ENCODE measurements at regions not wholly inside any gene's neighbourhood (a gene's known extent, or its start where the extent isn't known, plus 50 kb on each side); places are given as distances from the start of the nearest gene placed in this dataset.
A peak's percentile ranks its signal among the peaks of the same experiment; 100 is the strongest.

DNA sequence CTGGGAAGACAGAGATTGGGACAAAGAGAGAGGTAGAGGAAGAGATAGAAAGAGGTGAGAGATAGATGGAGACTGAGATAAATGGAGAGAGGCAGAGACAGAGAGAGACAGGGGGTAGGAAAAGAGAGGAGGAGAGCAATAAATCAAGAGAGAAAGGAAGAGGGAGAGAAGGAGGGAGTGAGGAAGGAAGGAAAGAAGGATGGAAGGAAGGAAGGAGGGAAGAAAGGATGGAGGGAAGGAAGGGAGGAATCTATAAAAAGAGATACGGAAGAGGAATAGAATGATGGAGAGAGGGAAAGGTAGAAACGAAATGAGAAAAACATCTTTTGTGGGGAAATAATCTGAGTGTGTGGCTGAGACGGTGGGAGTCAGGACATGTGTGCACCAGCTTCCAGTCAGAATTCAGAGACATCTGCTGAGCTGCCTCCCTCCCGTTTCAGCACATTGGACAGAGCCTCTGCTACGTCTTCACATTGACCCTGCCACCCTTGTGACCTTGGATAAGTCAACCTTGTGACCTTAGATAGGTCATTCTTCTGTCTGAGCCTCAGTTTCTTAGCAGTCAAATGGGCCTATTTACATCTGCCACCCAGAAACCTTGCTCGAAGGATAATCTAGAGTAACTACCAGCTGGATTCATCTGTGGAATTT lies 417.8 kb downstream of the MIAT start:
- peak; percentile 49 for DNase-seq
- no peaks in the 10 kb centered on the region for H3K79me2 ChIP-seq (ENCODE audit: insufficient read depth, low read length)
- peaks cover 59% of the 10 kb centered on the region for H3K27me3 Mint-ChIP-seq (ENCODE audit: low read depth)

More for the DNA sequence above, 417.8 kb downstream of the MIAT start:
- no peak overlapping the region for H2AFZ ChIP-seq (ENCODE audit: low read length)
- no peak overlapping the region for H3K14ac ChIP-seq (ENCODE audit: insufficient read depth, low read length)
- no peak overlapping the region for H2BK120ac ChIP-seq (ENCODE audit: low read depth, low read length, poor library complexity, severe bottlenecking)
- H3K27me3 ChIP-seq (ENCODE audit: insufficient read depth, low read length): no peaks in the 10 kb centered on the region
- H3T11ph ChIP-seq (ENCODE audit: low read length): no peak overlapping the region
- H3K4ac ChIP-seq (ENCODE audit: low read depth, low read length): no peak overlapping the region
- no peak overlapping the region for H3K9ac ChIP-seq (ENCODE audit: extremely low read depth, insufficient read length, low read length)
- H3K23ac ChIP-seq (ENCODE audit: insufficient read length, low read depth, low read length): no peak overlapping the region
- no peak overlapping the region for H4K5ac ChIP-seq (ENCODE audit: insufficient read length, low read depth, low read length)
- Mint-ChIP-seq H3K27ac (no peak overlapping the region; a peak in 1 of 7 replicates), H3K9me3 (no peaks in the 10 kb centered on the region), H3K4me3 (no peak overlapping the region), H3K36me3 (ENCODE audit: insufficient read depth in 1 of 3, low read depth in 3 of 3) (no peaks in the 10 kb centered on the region), H3K4me1 (0 out of 4 replicates have a peak, but pooled peaks cover 0 to 2% of the 10 kb centered on the region in 2 experiments)
- H3K56ac ChIP-seq (ENCODE audit: insufficient read length, low read depth, low read length): no peak overlapping the region
- H3K23me2 ChIP-seq (ENCODE audit: insufficient read length, low read depth, low read length, poor library complexity, severe bottlenecking): no peaks in the 10 kb centered on the region
- no peaks in the 10 kb centered on the region for H3K79me1 ChIP-seq (ENCODE audit: insufficient read depth, low read depth, low read length, poor library complexity, severe bottlenecking)
- H4K20me1 ChIP-seq (ENCODE audit: control insufficient read depth, insufficient read depth, insufficient read length): no peaks in the 10 kb centered on the region
- H4K91ac ChIP-seq (ENCODE audit: insufficient read length, low read depth, low read length): no peak overlapping the region
- no peaks in the 10 kb centered on the region for H3K9me3 ChIP-seq (ENCODE audit: control insufficient read depth, low read depth, low read length)
- H4K8ac ChIP-seq (replicated peaks; ENCODE audit: insufficient read length, low read depth, low read length): no peak overlapping the region
- TF ChIP-seq, protein P1, sequence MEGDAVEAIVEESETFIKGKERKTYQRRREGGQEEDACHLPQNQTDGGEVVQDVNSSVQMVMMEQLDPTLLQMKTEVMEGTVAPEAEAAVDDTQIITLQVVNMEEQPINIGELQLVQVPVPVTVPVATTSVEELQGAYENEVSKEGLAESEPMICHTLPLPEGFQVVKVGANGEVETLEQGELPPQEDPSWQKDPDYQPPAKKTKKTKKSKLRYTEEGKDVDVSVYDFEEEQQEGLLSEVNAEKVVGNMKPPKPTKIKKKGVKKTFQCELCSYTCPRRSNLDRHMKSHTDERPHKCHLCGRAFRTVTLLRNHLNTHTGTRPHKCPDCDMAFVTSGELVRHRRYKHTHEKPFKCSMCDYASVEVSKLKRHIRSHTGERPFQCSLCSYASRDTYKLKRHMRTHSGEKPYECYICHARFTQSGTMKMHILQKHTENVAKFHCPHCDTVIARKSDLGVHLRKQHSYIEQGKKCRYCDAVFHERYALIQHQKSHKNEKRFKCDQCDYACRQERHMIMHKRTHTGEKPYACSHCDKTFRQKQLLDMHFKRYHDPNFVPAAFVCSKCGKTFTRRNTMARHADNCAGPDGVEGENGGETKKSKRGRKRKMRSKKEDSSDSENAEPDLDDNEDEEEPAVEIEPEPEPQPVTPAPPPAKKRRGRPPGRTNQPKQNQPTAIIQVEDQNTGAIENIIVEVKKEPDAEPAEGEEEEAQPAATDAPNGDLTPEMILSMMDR (conservative IDR thresholded peaks at IDR 0.05): no peak
- H3K4me1 ChIP-seq (ENCODE audit: insufficient read depth, low read length): no peaks in the 10 kb centered on the region
- H2BK20ac ChIP-seq (ENCODE audit: low read depth, low read length, poor library complexity, severe bottlenecking): no peak overlapping the region
- no peak overlapping the region for H2BK5ac ChIP-seq (ENCODE audit: insufficient read length, low read length)
- 100% methylated on average over 2 of the region's 6 CpGs for WGBS (ENCODE audit: extremely low coverage, insufficient read length, low lambda C conversion rate)
- no peak overlapping the region for H3K4me2 ChIP-seq (ENCODE audit: insufficient read depth, insufficient read length, low read length)
- no peak overlapping the region for H2BK12ac ChIP-seq (ENCODE audit: insufficient read length, low read depth, low read length)
- H2BK15ac ChIP-seq (ENCODE audit: low read depth, low read length): no peak overlapping the region
- no peak overlapping the region for H3K18ac ChIP-seq (ENCODE audit: insufficient read length, low read depth, low read length)
- no peak overlapping the region for H3K27ac ChIP-seq (ENCODE audit: insufficient read length, low read depth, low read length)
- H2AK5ac ChIP-seq (ENCODE audit: insufficient read length, low read length): no peak overlapping the region
